ENCODE measurements at regions not wholly inside any gene's neighbourhood (a gene's known extent, or its start where the extent isn't known, plus 50 kb on each side); places are given as distances from the start of the nearest gene placed in this dataset.

DNA sequence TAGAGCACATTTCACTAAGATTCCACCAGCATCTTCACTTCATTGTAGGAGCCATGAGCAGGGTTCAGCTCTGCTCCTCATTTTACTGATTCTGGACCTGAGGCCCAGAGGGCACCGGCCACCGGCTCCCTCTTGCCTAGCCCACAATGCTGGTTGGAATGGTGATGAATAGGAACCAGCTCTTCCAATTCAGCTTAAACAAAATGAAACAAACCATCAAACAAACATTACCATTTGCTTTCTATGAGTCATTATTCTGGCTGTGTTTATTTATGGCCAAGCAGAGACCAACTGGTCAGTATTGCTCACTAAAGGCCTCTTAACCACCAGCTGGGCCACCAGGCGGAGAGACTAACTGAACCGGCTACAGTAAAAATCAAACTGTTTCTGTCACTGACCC, 176.7 kb downstream of the MTX2 start:
- TF ChIP-seq, protein P1, sequence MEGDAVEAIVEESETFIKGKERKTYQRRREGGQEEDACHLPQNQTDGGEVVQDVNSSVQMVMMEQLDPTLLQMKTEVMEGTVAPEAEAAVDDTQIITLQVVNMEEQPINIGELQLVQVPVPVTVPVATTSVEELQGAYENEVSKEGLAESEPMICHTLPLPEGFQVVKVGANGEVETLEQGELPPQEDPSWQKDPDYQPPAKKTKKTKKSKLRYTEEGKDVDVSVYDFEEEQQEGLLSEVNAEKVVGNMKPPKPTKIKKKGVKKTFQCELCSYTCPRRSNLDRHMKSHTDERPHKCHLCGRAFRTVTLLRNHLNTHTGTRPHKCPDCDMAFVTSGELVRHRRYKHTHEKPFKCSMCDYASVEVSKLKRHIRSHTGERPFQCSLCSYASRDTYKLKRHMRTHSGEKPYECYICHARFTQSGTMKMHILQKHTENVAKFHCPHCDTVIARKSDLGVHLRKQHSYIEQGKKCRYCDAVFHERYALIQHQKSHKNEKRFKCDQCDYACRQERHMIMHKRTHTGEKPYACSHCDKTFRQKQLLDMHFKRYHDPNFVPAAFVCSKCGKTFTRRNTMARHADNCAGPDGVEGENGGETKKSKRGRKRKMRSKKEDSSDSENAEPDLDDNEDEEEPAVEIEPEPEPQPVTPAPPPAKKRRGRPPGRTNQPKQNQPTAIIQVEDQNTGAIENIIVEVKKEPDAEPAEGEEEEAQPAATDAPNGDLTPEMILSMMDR (conservative IDR thresholded peaks at IDR 0.05 in 1 of 2, IDR thresholded peaks at IDR 0.05 in 1 of 2; ENCODE audit: extremely low read depth in 1 of 2, insufficient read depth in 1 of 2, low read depth in 1 of 2, low read length in 2 of 2) = no peak
- no peak for TF ChIP-seq EZH2 (IDR thresholded peaks at IDR 0.05; ENCODE audit: borderline replicate concordance, low read length)
